Adrenal gland (tissue), 5 donors: ENCODE measurements at regions not wholly inside any gene's neighbourhood (a gene's known extent, or its start where the extent isn't known, plus 50 kb on each side); places are given as distances from the start of the nearest gene placed in this dataset.

Experiments used
- POLR2A ChIP-seq, 2 donors: fragments of 450-650 bp; IDR thresholded peaks; one replicate each; pipeline ENCODE4 v1.6.1; 2017; ENCODE audit warnings: antibody characterized with exemption in 2 of 2, mild to moderate bottlenecking in 2 of 2, moderate library complexity in 1 of 2
- TF ChIP-seq, protein P1 (sequence below), 6 experiments: fragments of 450-650 bp in 4 of 6; fragments of 200-600 bp in 2 of 6; sonication (generic) in 1 of 6; IDR thresholded peaks; 1 replicate in 5 of 6; 2 replicates in 1 of 6; pipeline versions ENCODE4 v1.5.1 to v1.8.0; 2016 to 2021; ENCODE audit warnings: antibody characterized with exemption in 6 of 6, mild to moderate bottlenecking in 2 of 6, moderate library complexity in 1 of 6
- donor health status: DM: no; HTN: no; CAD: no.

DNA sequence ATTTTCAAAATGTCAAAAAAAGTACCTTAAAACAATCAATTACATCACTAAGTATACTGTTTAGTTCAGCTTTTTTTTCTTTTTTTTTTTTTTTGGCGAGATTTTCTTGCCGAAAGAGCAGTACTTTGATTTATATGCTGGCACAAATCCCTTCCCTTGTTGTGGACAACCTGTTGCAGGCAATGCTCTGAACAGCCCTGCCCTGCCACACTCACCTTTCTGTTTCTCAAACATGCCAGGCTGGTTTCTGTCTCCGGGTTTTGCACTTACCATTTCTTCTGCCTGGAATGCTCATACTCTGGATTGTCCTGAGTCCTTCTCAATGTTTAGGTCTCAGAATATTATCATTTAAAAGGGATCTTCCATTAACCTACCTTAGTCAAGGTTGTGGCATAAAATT is 80.4 kb upstream of the JAZF1 start:
- TF ChIP-seq, protein P1, sequence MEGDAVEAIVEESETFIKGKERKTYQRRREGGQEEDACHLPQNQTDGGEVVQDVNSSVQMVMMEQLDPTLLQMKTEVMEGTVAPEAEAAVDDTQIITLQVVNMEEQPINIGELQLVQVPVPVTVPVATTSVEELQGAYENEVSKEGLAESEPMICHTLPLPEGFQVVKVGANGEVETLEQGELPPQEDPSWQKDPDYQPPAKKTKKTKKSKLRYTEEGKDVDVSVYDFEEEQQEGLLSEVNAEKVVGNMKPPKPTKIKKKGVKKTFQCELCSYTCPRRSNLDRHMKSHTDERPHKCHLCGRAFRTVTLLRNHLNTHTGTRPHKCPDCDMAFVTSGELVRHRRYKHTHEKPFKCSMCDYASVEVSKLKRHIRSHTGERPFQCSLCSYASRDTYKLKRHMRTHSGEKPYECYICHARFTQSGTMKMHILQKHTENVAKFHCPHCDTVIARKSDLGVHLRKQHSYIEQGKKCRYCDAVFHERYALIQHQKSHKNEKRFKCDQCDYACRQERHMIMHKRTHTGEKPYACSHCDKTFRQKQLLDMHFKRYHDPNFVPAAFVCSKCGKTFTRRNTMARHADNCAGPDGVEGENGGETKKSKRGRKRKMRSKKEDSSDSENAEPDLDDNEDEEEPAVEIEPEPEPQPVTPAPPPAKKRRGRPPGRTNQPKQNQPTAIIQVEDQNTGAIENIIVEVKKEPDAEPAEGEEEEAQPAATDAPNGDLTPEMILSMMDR (IDR thresholded peaks at IDR 0.05): no peak
- TF ChIP-seq POLR2A (IDR thresholded peaks at IDR 0.05): no peak
